Adrenal gland (tissue), 5 donors: ENCODE measurements at regions not wholly inside any gene's neighbourhood (a gene's known extent, or its start where the extent isn't known, plus 50 kb on each side); places are given as distances from the start of the nearest gene placed in this dataset.

Experiments
- POLR2A ChIP-seq, 2 donors: fragments of 450-650 bp; IDR thresholded peaks; one replicate each; pipeline ENCODE4 v1.6.1; 2017; ENCODE audit warnings: antibody characterized with exemption in 2 of 2, mild to moderate bottlenecking in 2 of 2, moderate library complexity in 1 of 2
- TF ChIP-seq, protein P1 (sequence below), 6 experiments: fragments of 450-650 bp in 4 of 6; fragments of 200-600 bp in 2 of 6; sonication (generic) in 1 of 6; IDR thresholded peaks; 1 replicate in 5 of 6; 2 replicates in 1 of 6; pipeline versions ENCODE4 v1.5.1 to v1.8.0; 2016 to 2021; ENCODE audit warnings: antibody characterized with exemption in 6 of 6, mild to moderate bottlenecking in 2 of 6, moderate library complexity in 1 of 6
- donor health status: DM: no; HTN: no; CAD: no.

- TF ChIP-seq, protein P1, sequence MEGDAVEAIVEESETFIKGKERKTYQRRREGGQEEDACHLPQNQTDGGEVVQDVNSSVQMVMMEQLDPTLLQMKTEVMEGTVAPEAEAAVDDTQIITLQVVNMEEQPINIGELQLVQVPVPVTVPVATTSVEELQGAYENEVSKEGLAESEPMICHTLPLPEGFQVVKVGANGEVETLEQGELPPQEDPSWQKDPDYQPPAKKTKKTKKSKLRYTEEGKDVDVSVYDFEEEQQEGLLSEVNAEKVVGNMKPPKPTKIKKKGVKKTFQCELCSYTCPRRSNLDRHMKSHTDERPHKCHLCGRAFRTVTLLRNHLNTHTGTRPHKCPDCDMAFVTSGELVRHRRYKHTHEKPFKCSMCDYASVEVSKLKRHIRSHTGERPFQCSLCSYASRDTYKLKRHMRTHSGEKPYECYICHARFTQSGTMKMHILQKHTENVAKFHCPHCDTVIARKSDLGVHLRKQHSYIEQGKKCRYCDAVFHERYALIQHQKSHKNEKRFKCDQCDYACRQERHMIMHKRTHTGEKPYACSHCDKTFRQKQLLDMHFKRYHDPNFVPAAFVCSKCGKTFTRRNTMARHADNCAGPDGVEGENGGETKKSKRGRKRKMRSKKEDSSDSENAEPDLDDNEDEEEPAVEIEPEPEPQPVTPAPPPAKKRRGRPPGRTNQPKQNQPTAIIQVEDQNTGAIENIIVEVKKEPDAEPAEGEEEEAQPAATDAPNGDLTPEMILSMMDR (IDR thresholded peaks at IDR 0.05) = no peak
- no peak for TF ChIP-seq POLR2A (IDR thresholded peaks at IDR 0.05)
Measured at GRCh38 chr4:117225471-117225870, 140.1 kb upstream of the TRAM1L1 start.
